Endothelial cell of umbilical vein (primary cell): ENCODE measurements at regions not wholly inside any gene's neighbourhood (a gene's known extent, or its start where the extent isn't known, plus 50 kb on each side); places are given as distances from the start of the nearest gene placed in this dataset.

Experiments used
- EZH2 ChIP-seq: IDR thresholded peaks from 2 replicates; pipeline ENCODE4 v1.6.1; 2012; ENCODE audit warnings: borderline replicate concordance, low read depth, mild to moderate bottlenecking, moderate library complexity, low read length, inconsistent platforms; ENCODE audit not compliant: severe bottlenecking
- POLR2A ChIP-seq: IDR thresholded peaks from 2 replicates; pipeline ENCODE4 v1.6.1; 2012; ENCODE audit warnings: low read depth, mild to moderate bottlenecking, control low read depth, low read length
- POLR2AphosphoS5 ChIP-seq: IDR thresholded peaks from 2 replicates; pipeline ENCODE4 v1.6.1; 2012; ENCODE audit warnings: low read depth, mild to moderate bottlenecking, control low read depth, low read length, moderate library complexity; ENCODE audit not compliant: insufficient read depth
- TF ChIP-seq, protein P1 (sequence below), 2 donors: IDR thresholded peaks; 1 replicate in 1 of 2; 2 replicates in 1 of 2; pipeline ENCODE4 v1.5.1; 2011; ENCODE audit warnings: low read length in 2 of 2, mild to moderate bottlenecking in 2 of 2, moderate library complexity in 2 of 2, control low read depth in 1 of 2, inconsistent platforms in 1 of 2, low read depth in 1 of 2; ENCODE audit not compliant: insufficient read depth in 1 of 2; ENCODE audit errors: extremely low read depth in 1 of 2

DNA sequence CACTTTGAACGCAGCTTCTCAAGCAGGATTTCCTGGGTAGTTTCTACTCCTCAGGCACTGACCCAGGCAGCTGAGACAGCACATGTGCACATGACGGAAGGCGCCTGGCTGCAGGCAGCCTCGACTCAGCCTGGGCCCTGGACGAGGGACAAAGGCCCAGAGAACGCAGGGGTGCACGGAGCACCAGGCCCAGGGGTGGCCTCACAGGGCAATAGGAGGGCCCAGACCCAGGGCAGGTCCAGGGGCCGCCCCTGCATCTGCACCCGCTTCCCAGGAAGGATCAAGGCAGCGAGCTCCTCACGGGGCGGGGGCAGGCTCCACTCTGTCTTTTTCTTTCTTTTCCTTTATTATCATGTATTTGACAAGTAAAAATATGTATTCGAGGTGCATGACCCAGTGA, 208.4 kb downstream of the BRD1 start:
- TF ChIP-seq POLR2AphosphoS5: no peak
- TF ChIP-seq EZH2: no peak
- TF ChIP-seq, protein P1, sequence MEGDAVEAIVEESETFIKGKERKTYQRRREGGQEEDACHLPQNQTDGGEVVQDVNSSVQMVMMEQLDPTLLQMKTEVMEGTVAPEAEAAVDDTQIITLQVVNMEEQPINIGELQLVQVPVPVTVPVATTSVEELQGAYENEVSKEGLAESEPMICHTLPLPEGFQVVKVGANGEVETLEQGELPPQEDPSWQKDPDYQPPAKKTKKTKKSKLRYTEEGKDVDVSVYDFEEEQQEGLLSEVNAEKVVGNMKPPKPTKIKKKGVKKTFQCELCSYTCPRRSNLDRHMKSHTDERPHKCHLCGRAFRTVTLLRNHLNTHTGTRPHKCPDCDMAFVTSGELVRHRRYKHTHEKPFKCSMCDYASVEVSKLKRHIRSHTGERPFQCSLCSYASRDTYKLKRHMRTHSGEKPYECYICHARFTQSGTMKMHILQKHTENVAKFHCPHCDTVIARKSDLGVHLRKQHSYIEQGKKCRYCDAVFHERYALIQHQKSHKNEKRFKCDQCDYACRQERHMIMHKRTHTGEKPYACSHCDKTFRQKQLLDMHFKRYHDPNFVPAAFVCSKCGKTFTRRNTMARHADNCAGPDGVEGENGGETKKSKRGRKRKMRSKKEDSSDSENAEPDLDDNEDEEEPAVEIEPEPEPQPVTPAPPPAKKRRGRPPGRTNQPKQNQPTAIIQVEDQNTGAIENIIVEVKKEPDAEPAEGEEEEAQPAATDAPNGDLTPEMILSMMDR (IDR thresholded peaks at IDR 0.05; ENCODE audit: extremely low read depth in 1 of 2, insufficient read depth in 1 of 2, low read depth in 1 of 2, low read length in 2 of 2): no peak
- no peak for TF ChIP-seq POLR2A
